Dendritic cell treated with granulocyte-macrophage colony-stimulating factor and Interleukin-4, amounts not matched to agents 40 ng/mL and 50 ng/mL, for 4 days (primary cell): ENCODE measurements at regions not wholly inside any gene's neighbourhood (a gene's known extent, or its start where the extent isn't known, plus 50 kb on each side); places are given as distances from the start of the nearest gene placed in this dataset.
A peak's percentile ranks its signal among the peaks of the same experiment; 100 is the strongest.

Experiments
- H3K27ac Mint-ChIP-seq: one replicate; pipeline ENCODE4 v1.8.0; 2022; ENCODE audit warnings: mild to moderate bottlenecking, mixed read lengths
- H3K27me3 Mint-ChIP-seq: one replicate; pipeline ENCODE4 v1.8.0; 2022; ENCODE audit warnings: mild to moderate bottlenecking, mixed read lengths
- H3K36me3 Mint-ChIP-seq: one replicate; pipeline ENCODE4 v1.8.0; 2022; ENCODE audit warnings: low read depth, mixed read lengths
- H3K4me1 Mint-ChIP-seq: one replicate; pipeline ENCODE4 v1.8.0; 2022; ENCODE audit warnings: low read depth, mixed read lengths
- H3K4me3 Mint-ChIP-seq: one replicate; pipeline ENCODE4 v1.8.0; 2022; ENCODE audit warnings: mild to moderate bottlenecking, moderate library complexity, mixed read lengths
- H3K9me3 Mint-ChIP-seq: one replicate; pipeline ENCODE4 v1.8.0; 2022; ENCODE audit warnings: mixed read lengths
- intact Hi-C: fragments of 100-400 bp; cut with micrococcal nuclease; formaldehyde crosslinking; loops from one replicate; pipeline ENCODE4 v1.15.0; 2022

- intact Hi-C loops, result no loop called here
- H3K9me3 Mint-ChIP-seq, result no peaks in the 10 kb centered on the region
- H3K27ac Mint-ChIP-seq, result peak overlapping the region; percentile 10
- H3K4me3 Mint-ChIP-seq, result no peak overlapping the region
- no peaks in the 10 kb centered on the region for H3K27me3 Mint-ChIP-seq
- H3K4me1 Mint-ChIP-seq, result peaks cover 38% of the 10 kb centered on the region
- peaks cover 47% of the 10 kb centered on the region for H3K36me3 Mint-ChIP-seq
Observed at GRCh38 chr7:131021902-131022301, 287.9 kb upstream of the KLF14 start.

GRCh38 chr7:131026297-131027000 is 292.4 kb upstream of the KLF14 start:
- Mint-ChIP-seq H3K27me3 (no peaks in the 10 kb centered on the region), H3K36me3 (peaks cover 33% of the 10 kb centered on the region), H3K9me3 (no peaks in the 10 kb centered on the region), H3K4me3 (no peak overlapping the region), H3K27ac (peak overlapping the region; percentile 63), H3K4me1 (peaks cover 47% of the 10 kb centered on the region)
- intact Hi-C loops, result no loop called here

GRCh38 chr7:131027287-131027773 is 293.3 kb upstream of the KLF14 start:
- Mint-ChIP-seq H3K4me3 (no peak overlapping the region), H3K9me3 (no peaks in the 10 kb centered on the region), H3K27ac (peak overlapping the region; percentile 63), H3K4me1 (peaks cover 41% of the 10 kb centered on the region), H3K27me3 (no peaks in the 10 kb centered on the region), H3K36me3 (peaks cover 26% of the 10 kb centered on the region)
- intact Hi-C loops, result no loop called here

DNA sequence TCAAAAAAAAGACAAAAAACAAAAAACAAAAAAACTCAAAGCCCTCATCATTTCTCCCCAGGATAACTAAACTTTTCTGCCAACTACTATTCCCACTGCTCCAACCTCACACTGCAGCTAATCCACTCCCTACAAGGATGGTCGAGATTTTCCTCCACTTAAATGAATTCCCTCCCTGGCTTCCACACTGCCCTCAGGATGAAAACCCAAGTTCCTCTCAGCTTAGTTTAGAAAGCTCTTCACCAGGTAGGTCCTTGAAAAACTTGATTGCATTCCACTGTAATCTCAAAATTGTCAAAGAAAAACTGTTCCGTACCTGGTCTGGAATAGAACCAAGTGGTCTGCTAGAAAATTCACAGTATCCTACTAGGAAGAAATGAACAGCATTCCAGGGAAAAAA is 294.3 kb upstream of the KLF14 start:
- Mint-ChIP-seq H3K27me3 (no peaks in the 10 kb centered on the region), H3K9me3 (no peaks in the 10 kb centered on the region), H3K4me3 (no peak overlapping the region), H3K4me1 (peaks cover 46% of the 10 kb centered on the region), H3K27ac (no peak overlapping the region), H3K36me3 (peaks cover 19% of the 10 kb centered on the region)
- intact Hi-C loops, result no loop called here

- Mint-ChIP-seq H3K36me3 (peaks cover 12% of the 10 kb centered on the region), H3K9me3 (no peaks in the 10 kb centered on the region), H3K4me1 (peaks cover 48% of the 10 kb centered on the region), H3K27me3 (no peaks in the 10 kb centered on the region), H3K4me3 (no peak overlapping the region), H3K27ac (no peak overlapping the region)
- intact Hi-C loops, result no loop called here
Observed at GRCh38 chr7:131029002-131029401, 295.0 kb upstream of the KLF14 start.

- Mint-ChIP-seq H3K36me3 (peaks cover 12% of the 10 kb centered on the region), H3K27me3 (no peaks in the 10 kb centered on the region), H3K4me1 (peaks cover 51% of the 10 kb centered on the region), H3K4me3 (no peak overlapping the region), H3K9me3 (no peaks in the 10 kb centered on the region), H3K27ac (no peak overlapping the region)
- intact Hi-C loops, result no loop called here
Observed at GRCh38 chr7:131031099-131031868, 296.4 kb upstream of the MKLN1 start.

- Mint-ChIP-seq H3K4me3 (no peak overlapping the region), H3K9me3 (no peaks in the 10 kb centered on the region), H3K27me3 (no peaks in the 10 kb centered on the region), H3K27ac (no peak overlapping the region), H3K36me3 (peaks cover 12% of the 10 kb centered on the region), H3K4me1 (peaks cover 36% of the 10 kb centered on the region)
- intact Hi-C loops, result no loop called here
Observed at GRCh38 chr7:131032786-131033185, 294.9 kb upstream of the MKLN1 start.

DNA sequence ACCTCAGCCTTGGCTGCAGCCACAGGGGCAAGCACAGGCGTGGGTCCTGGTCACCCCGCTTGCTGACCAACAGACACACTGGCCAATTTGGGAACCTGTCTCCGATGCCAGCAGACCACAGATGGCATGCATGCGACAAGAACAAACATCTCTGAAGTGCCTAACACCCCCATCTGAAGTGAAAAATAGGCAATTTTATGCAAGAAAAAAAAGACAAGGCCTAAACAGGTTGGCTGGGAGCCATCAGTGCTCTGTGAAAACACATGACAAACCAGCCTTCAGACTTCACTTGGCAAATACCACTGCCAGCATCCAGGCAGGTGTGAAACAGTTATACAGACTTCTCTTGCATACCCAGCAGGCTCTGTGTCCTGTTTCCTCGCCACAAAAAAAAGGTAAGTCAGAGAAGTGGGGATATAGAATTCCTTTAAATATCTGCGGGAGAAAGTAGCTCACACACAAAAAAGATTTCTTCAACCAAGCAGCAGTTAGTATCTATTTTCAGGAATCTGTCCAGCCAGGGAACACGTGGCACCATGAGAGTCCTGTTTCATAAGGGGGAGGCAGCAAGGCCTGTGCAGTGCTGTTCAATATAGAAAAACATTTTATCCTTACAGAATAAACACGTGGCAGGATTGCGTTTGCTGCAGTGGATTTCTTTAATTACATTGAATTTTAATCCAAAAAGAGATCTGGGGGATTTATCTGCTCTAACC is 293.4 kb upstream of the MKLN1 start:
- no peak overlapping the region for H3K4me3 Mint-ChIP-seq
- intact Hi-C loops, result no loop called here
- peaks cover 19% of the 10 kb centered on the region for H3K36me3 Mint-ChIP-seq
- H3K27me3 Mint-ChIP-seq, result no peaks in the 10 kb centered on the region
- H3K27ac Mint-ChIP-seq, result no peak overlapping the region
- no peaks in the 10 kb centered on the region for H3K9me3 Mint-ChIP-seq
- peaks cover 32% of the 10 kb centered on the region for H3K4me1 Mint-ChIP-seq

DNA sequence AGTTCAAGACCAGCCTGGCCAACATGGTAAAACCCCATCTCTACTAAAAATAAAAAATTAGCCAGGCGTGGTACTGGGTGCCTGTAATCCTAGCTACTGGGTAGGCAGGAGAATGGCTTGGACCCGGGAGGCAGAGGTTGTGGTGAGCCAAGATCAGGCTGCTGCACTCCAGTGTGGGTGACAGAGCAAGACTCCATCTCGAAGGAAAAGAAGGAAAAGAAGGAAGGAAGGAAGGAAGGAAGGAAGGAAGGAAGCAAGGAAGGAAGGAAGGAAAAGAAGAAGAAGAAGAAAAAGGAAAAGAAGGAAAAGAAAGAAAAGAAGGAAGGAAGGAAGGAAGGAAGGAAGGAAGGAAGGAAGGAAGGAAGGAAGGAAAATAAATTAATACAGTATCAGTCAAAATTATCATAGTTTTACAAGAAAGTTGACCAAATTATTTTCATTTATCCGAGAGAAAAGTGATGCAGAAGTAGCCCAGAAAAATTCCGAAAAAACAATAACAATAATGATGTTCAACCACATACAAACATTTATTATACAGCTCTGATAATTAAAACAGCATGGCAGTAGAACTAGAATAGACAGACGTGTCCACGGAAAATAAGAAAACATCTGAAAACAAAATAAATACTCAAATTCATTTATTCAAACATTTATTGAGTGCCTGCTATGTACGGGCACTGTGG is 292.4 kb upstream of the MKLN1 start:
- Mint-ChIP-seq H3K27ac (no peak overlapping the region), H3K36me3 (peaks cover 19% of the 10 kb centered on the region), H3K4me3 (no peak overlapping the region), H3K27me3 (no peaks in the 10 kb centered on the region), H3K9me3 (no peaks in the 10 kb centered on the region), H3K4me1 (peaks cover 41% of the 10 kb centered on the region)
- intact Hi-C loops, result no loop called here

DNA sequence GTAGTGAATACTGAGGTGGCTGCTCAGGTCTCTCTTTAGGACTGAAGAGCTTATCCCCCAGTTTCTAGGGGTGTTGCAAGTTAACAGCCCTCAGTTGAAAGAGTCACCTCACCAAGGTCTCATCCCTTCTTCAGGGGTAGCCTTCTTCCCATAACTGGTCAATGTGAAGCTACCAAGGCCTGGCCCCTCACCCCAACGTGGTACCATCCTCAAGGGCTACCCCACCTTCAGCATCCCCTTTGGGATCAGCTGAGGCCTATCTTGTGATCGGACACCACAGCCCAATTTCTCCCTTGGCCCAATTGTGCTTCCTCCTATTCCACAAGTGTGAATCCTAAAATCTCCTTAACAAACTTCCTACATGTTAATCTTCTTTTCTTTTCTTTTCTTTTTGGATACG is 289.5 kb upstream of the MKLN1 start:
- no peak overlapping the region for H3K27ac Mint-ChIP-seq
- intact Hi-C loops, result no loop called here
- peaks cover 26% of the 10 kb centered on the region for H3K36me3 Mint-ChIP-seq
- H3K9me3 Mint-ChIP-seq, result no peaks in the 10 kb centered on the region
- H3K4me1 Mint-ChIP-seq, result peaks cover 41% of the 10 kb centered on the region
- H3K27me3 Mint-ChIP-seq, result no peaks in the 10 kb centered on the region
- H3K4me3 Mint-ChIP-seq, result no peak overlapping the region

DNA sequence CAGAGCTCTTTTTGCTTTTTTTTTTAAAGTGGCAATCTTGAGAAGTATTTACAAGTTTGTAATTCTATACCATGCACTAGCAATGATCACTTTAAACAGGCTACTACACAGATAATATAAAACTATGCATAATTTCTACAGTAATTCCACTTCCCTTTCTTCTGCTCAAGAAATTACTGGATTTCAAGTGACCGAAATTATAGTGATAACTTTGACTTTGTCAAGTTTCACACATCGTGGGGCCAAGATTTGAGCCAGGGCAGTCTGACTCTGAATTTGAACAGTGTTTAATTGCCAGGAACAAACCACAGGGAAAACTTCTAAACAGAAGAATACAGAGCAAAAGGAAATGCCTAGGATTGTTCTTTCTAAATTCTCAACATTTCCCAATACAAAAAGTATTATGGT is 288.3 kb upstream of the MKLN1 start:
- H3K4me1 Mint-ChIP-seq, result peaks cover 34% of the 10 kb centered on the region
- intact Hi-C loops, result no loop called here

DNA sequence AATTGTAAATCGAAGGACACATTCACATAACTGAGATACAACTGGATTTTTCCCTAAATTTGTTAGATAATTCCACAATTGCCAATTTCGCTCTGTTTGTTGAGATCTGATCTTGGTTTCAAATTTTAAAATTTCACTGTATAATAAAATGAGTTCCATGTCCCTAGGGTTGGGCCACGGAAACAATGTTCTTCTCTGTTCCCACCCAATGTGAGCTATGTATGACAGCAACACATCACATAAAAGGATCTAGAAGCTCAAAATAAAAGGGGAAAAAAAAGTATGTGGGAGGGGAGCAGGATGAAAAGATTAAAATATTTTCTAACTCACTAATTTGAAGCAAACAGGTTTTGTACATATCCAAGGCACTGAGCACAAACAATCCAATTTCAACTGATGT is 287.8 kb upstream of the MKLN1 start:
- peaks cover 34% of the 10 kb centered on the region for H3K4me1 Mint-ChIP-seq
- H3K9me3 Mint-ChIP-seq, result no peaks in the 10 kb centered on the region
- H3K4me3 Mint-ChIP-seq, result no peak overlapping the region
- intact Hi-C loops, result loop anchor here (2.0 to 5.0 kb wide), 2 partner anchors 58 to 143 kb away; no protein-coding TSS in a partner anchor
- peaks cover 27% of the 10 kb centered on the region for H3K36me3 Mint-ChIP-seq
- H3K27ac Mint-ChIP-seq, result no peak overlapping the region
- H3K27me3 Mint-ChIP-seq, result no peaks in the 10 kb centered on the region

More for the DNA sequence above, 288.3 kb upstream of the MKLN1 start:
- no peaks in the 10 kb centered on the region for H3K27me3 Mint-ChIP-seq
- peaks cover 28% of the 10 kb centered on the region for H3K36me3 Mint-ChIP-seq
- H3K4me3 Mint-ChIP-seq, result no peak overlapping the region
- no peak overlapping the region for H3K27ac Mint-ChIP-seq
- H3K9me3 Mint-ChIP-seq, result no peaks in the 10 kb centered on the region

GRCh38 chr7:131040467-131040932 is 287.2 kb upstream of the MKLN1 start:
- H3K4me1 Mint-ChIP-seq, result peaks cover 29% of the 10 kb centered on the region
- H3K9me3 Mint-ChIP-seq, result no peaks in the 10 kb centered on the region
- H3K27ac Mint-ChIP-seq, result no peak overlapping the region
- H3K27me3 Mint-ChIP-seq, result no peaks in the 10 kb centered on the region
- intact Hi-C loops, result loop anchor here (2.0 to 5.0 kb wide), 2 partner anchors 58 to 144 kb away; no protein-coding TSS in a partner anchor
- H3K4me3 Mint-ChIP-seq, result peak overlapping the region; percentile 46
- H3K36me3 Mint-ChIP-seq, result peaks cover 23% of the 10 kb centered on the region
